Left hindlimb (tissue), 1 donor: ENCODE measurements at regions not wholly inside any gene's neighbourhood (a gene's known extent, or its start where the extent isn't known, plus 50 kb on each side); places are given as distances from the start of the nearest gene placed in this dataset.

Experiments used
- DNase-seq: peaks from one replicate; pipeline ENCODE4 v3.0.0-alpha.2; 2018

DNA sequence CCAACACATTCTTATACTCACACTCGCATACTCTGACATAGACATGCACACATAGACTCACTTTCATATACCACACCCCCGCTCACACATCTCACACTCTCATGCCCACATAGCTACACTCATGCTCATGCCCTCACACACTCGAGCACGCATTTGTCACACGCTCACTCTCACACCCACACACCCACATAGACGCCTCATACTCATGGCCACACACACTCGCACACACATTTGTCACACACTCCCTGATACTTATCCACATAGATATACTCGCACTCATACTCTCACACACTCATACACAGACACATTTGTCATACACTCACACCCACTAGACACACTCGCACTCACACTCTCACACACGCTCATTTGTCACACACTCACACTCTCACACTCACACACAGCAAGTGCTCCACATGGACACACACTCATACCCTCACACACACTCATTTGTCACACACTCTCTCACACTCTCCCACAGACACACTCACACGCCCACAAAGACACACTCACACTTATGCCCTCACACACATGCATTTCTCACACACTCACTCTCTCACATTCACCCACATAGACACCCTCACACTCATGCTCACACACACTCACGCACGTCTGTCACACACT, 50.9 kb downstream of the TNP1 start:
- DNase-seq, result no peak

DNA sequence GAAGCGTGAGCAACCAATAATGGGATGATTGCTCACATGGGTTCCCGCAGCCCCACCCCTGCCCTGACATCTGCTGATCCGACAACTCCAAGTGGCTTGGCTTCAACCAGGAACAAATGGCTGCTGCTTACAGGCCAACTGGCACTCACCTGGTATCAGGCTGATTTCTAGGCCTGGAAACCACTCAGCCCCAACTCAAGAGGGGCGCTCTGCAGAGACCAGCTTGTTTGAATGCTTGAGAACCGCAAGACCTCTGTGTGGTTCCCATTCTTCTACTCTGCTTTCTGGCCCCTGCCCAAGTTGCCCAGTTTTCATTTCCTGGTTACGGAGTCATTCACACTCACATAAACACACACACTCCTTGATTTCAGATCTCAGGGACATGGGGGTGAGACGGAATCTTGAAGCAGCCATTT, 52.0 kb downstream of the TNP1 start:
- DNase-seq, result peak; percentile 47

DNA sequence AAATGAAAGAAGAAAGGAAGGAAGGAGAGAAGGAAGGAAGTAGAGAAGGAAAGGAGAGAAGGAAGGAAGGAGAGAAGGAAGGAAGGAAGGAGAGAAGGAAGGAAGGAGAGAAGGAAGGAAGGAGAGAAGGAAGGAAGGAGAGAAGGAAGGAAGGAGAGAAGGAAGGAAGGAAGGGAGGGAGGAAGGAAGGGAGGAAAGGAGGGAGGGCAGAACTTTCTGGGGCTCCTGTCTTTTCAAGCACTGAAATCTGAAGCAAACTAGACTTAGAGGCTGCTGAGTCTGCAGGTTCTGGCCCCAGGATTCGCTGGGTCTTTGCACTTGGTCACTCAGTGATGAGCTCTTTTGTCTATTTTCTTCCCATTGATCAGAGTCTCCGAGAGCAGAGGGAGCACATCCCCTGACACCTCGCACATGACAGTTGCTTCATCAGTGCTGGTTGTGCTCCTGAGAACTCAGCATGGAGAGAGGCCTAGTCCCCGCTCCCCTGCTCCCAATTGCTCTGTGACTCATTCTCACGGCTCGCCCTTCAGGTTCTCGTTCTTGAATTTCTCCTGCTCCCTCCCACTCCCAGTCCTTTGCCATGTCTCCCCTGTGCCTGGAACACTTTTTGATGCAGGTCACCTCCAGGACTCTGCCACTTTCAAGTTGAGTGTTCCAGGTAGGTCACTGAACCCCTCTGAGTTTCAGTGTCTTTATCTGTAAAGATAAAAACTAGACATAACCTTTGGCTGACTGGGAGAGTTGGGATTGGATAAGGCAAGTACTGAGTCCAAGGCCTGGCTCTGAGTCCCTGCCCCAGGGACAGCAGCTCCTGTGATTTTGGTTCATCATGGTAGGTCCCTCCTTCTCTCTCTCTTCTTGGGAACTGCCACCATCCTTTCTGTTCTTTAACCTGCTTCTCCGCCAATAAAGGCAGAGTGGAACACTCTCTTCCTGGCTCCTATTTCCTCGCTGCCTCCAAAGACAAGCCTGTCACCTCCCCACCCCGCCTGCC, 55.2 kb downstream of the TNP1 start:
- no peak for DNase-seq

DNA sequence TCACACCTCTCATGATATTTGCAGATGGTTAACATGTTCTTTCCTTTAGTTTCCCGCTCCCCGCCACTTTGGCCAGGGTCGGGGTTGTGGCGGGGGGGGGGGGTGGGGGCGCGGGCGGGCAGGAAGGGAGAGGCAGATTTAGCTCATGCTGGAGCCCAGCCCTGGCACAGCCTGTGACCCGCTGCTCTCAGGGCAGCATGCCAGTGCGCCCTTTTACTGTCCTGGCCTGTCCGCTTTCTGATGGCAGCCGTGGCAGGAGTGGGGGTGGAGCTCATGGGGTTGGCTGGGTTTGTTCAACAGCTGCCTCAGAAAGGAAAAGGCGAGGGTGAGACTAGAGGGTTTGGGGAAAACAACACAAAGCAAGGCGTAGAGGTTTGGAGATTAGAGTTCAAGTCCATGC, 56.1 kb downstream of the TNP1 start:
- DNase-seq, result peak; percentile 57

DNA sequence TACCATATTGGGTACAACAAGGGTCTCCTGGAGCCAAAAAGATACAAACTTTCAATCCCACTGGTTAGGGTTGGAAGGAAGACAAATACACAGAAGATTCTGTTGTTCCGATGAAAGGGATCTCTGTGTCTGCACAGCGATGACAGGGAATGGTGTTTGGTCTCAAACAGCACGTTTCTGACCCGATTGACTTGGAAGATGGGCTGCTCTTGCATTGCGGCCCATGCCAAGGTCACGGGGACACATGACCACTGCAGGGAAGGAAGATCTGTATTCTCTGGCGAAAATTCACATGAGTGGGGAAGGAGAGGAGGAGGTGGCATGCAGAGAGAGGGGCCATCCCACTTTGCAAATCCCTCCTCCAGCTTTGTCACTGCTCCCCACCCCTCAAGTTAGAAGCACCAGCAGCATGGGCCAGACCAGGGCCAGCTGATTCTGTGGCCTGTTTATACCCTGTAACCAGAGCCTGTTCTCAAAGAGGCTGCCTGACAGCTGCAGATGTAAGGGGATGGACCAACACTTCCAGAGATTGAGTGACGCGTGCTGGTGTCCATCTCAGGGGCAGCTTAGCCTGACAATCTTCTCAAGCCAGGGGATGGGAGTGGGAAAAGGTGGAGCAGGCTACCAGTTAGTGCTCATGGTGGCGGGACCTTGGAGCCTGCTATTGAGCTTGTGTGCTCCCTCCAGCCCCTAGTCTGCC, 57.2 kb downstream of the TNP1 start:
- DNase-seq, result peak; percentile 52

DNA sequence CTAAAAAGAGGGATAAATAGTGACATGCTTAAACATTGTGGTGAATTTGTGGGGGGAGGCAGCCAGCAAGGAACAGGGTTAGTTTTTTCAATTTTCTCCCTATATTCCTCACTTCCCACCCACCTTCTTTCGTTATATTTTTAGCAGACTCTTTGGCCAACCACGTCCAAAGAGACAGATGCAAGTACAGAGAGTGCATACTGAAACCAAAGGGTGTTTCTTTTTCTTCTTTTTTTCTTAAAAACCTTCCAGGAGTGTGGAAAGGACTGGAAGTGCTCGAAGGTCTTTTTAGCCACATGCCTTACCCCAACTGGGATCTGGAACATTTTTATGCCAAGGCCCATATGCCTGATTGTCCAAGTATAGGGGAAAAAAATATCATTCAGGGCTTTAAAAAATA, 59.0 kb downstream of the TNP1 start:
- DNase-seq, result no peak

DNA sequence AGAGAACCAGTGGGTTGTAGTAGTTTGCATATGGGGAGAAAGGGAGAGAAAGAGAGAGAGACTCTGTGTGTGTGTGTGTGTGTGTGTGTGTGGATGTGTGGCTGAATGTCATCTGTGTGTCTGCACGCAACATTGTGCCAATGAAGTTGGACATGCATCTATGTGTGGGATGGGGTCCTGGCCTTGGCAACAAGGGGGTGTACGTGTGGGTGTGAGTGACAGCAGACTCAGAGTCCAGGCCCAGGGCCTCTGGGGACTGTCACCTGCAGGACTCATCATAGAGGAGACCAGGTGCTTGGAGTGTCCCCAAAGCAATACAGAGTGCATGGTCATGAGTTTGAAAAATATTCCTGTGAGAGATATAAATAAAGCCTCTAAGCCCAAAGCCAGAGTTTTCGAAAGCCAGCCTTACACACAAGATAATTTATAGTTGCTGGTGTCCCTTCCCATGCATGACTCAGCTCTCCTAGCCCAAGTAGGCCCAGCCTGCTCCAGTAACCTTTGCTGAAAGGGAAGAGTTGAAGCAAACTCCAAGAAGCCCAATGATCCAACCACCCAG, 59.9 kb downstream of the TNP1 start:
- DNase-seq, result peak; percentile 40

DNA sequence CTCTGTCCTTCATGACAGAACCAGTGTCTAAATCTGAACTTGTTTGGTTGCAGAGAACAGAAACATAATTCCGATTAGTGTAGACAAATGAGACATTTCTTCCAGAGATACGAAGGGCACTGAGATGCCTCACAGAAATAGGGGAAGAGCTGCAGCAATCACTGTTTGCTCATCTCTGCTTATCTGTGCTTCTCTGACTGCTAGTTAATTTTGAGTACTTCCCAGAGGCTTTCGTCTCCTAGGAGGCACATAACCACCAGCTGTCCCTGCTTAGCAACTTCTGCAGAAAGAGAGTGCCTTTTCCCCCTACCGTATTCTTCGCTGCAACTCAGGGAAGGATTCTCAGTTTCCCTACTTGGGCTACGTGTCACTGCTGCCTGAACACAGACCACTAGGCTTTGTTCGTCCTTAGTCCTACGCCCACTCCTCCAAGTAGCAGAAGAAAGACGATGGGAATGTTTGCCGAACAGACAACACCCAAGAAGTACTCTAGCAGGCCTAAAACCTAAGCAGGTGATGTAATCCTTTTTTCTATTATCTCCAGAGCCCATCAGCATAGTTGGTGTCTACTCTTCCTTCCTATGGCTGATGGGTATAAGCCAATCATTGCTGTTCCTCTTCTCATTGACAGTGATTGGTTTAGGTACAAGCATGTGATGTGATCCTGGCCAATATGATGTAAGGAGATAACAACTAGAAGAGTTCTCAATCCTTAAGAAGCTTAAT, 63.6 kb downstream of the TNP1 start:
- no peak for DNase-seq

DNA sequence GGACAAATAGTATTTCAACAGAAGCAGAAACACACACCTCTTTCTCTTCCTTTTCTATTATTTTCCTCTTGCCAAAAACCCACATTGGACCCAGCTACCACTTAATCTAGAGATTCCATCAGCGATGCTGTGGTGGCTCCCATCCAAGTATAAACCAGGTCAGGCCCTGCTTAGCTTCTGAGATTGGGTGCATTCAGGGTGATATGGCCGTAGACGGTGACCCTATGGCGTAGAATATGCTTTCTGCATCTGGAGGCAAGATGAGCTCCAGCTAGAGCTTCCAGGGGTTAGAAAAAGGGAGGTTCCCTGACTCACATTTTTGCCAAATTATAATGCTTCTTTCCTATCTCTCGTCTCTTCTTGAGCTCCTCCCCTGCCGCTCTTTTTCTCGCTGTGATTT, 66.5 kb downstream of the TNP1 start:
- no peak for DNase-seq

DNA sequence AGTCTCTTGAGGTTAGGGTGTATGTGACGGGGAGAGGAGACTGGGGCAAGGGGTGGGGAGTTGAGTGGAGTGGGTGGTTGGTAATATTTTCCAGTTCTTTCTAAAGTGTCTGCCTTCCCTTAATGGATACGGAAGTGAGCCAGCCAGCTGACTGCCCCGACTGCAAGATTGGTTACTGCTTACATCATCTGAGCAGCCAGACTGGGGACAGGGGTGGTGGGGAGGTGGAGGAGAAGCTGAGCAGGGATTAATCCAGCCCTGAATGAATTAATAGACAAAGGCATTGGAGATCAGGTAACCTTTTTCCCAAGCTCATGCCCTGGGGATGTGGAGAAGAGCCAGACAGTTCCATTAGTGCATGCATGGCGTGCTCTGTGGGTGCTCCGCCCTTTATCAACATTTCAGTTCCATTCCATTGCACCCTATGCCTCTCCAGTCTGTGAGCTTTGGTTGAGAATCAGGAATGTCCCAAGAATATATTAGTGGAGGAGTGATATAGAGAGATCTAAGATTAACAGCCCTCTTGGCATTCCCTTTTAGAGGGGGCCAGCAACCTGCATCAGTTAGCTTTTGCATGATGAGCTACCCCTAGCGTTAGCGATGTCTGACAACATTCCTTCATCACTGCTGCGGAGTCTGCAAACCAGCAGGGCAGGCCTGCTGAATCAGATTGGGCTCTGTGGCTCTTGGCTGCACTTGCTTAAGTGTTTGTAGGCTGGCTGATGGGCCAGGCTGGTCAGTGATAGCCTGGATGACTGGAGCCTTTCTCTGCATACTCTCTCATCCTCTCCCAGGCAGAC, 67.4 kb downstream of the TNP1 start:
- DNase-seq, result no peak

DNA sequence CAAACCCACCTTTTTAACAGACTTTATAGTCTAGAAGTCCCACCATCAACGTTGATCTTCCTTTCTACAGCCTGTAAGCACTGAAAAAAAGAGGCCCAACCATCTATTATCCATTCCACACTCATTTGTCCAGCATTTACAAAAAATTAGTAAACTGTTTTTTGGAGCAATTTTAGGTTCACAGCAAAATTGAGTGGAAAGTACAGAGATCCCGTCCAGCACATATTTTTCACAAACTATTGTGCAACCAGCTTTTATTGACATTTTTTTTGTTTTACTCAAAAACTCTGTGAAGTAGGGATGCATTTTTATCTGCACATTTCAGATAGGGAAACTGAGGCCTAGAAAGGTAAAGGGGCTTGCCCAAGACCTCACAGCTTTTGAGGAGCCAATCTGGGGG, 68.6 kb downstream of the TNP1 start:
- DNase-seq, result no peak

DNA sequence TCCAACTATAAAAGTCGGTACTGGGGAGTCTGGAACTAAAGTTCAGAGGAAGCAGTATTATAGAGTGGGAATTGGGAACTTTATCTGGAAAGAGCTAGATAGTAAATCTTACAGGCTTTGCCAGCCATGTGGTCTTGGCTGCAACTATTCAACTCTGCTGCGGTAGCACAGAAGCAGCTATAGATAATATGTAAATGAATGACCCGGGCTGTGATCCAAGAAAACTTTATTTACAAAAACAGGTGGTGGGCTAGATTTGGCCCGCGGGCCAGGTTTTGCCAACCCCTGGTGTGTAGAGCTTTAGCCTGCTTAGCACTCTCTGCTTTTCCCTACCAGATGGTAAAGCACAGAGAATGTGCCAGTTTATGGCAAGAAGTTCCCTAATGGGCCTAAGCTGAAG, 70.8 kb downstream of the TNP1 start:
- DNase-seq, result no peak

DNA sequence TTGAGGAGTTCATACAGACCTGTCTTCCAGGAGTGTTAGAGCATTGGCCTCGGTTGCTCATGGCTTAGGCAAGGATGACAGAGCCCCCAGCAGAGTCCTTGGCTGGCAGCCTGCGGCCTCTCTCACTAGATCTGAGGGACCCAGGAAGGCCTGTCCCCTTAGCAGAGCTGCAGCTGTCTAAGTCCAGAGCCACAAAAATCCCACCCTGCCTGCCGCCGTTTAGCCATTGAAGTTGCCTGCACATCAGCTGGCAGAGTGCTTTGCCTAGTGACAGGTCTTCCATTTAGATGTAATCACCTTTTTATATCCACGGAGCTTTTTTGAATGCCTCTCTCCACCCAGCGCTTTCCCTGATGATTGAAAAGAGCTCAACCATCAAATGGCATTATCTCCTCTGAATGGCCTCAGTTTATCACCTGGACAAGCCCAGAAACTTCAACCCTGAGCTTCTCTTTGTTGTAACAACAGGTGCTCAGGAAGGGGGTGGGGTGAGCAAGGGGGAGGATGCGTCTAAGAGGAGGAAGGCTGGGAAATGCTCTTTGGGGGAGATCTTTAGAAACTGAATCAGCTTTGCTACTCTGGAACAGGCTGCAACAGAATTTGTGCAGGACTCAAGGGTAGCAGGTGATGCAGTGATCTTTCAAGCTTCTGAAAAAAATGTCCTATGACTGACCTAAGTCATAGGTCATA, 71.9 kb downstream of the TNP1 start:
- DNase-seq, result no peak

DNA sequence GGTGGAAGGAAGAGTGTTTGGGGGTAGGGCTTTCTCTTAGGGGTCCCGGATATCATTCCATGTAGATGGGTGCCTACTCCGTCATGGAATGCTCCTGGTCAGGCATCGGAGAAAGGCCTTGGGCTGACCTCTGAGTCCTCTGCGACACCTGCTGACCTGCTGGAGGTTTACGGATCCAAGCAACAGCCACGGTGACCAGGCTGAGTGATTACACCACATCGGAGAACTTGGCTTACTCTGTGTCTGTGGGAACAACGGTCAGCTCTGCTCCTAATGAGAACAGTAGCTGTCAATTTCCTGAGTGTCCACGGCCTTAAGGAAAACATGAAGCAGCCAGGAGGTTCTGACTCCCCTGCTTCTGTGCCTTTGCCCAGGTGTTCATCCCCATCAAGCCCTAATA, 73.2 kb downstream of the TNP1 start:
- no peak for DNase-seq

DNA sequence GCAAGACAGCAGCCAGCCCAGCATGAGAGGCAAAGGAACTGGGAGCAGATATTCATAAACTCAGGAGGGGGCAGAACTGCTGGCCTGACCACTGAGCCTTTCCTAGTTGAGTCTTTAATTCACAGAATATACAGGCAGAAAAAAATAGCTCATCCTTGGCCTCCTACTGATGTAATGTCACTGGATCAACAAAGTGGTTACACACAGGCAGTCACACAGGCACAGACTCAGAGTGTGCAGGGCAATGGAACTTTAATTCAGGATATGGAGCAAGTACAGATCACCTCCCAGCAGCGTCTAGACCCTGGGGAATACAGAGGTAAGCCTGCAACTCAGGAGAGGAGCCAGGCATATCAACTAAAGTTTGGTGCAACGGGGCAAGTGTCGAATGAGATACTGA, 75.4 kb downstream of the TNP1 start:
- DNase-seq, result no peak

DNA sequence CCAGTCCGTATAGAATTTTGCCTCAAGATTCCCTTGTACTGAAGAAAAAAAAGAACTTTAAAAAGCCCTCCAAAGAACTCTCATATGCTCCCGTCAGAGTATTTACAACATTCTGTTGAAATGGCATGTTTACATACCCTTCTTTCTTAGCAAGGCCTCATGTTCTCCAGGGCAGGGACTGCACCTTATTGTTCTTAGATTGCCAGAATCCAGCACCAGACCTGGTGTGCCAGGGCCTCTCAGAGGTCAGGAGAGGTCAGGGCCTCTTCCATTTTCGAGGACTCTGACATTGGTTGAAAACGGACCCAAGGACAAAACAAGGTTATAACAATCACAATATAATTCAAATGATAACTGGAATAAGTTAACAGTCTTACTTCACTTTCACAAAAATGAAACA, 78.2 kb downstream of the TNP1 start:
- DNase-seq, result no peak

DNA sequence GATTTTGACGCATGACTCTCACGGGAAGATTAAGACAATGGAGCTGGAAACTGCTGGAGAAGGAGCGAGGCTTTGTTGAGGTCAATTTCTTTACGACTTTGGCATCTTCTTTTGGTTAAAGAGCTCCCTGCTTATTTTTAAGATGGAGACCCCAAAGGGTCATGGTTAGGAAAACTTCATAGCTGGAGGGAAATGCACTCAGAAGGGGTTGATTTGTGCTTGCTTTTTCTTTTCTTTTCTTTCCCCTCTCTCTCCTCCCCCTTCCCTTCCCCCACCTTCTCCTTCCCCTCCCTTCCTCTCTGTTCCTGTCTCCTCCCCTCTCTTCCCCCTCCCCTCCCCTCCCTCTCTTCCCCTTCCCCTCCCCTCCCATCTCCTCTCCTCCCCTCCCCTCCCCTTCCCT, 79.0 kb downstream of the TNP1 start:
- no peak for DNase-seq

DNA sequence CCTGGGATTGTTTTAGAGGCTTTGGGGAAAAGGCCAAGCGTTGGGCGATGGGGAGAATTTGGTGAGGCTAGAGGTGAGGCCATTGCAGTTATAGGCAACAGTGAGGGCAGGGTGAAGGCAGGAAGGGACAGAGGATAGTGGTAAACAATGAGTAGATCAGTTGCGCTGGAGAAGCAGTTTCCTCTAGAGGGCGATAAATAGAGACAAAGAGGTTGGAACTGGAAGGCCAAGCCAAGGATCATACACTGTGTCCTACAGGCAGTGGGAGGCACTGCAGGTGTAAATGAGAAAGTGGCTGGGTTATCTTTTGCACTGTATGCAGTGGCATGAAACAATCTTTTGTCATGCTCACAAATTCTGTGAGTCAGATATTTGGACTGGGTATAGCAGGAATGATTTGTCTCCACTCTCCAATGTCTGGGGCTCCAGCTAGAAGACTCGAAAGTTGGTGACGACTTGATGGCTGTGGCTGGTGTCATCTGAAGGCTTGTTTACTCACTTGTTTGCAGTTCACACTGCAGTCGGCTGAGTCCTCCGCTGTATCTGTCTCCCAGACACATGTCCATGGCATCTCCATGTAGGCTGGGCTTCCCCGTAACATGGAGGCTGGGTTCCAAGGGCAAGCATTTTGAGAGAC, 82.1 kb downstream of the TNP1 start:
- DNase-seq, result no peak

DNA sequence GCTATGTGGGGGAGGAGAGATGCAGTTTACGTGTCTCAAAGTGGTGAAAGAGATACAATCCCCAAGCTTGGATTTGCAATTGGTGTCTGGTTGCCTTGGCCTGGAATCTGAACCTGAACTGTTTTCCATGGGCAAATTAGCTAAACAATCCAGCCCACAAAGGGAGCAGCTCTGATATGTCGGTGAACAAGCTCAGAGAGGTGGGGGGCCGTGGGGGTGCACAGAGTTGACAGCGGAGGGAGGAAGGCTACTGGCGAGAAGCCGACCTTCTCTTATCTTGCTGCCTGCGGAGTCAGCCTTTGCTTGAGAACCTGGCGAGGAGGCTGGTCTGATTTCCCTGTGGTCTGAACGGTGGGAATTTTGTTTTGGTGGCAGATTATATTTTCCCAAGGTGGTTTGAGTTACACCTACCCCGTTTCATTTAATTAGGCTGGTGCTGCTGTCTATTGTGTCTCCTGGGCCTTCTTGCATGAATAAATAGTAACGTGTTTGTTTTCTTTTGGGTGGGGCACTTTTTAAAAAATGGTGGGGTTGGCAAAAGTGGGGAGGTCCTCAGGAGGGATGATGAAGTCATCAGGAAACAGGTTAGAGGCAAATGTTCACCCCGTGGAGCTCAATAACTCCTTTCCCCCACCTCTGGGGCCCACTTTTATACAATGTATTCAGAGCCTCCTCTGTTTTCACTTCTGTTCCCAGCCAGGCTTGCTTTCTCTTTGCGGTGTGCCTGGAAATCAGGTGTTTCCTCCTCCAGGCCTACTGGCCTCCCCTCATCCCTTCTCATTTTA, 80.9 kb upstream of the IGFBP5 start:
- no peak for DNase-seq

DNA sequence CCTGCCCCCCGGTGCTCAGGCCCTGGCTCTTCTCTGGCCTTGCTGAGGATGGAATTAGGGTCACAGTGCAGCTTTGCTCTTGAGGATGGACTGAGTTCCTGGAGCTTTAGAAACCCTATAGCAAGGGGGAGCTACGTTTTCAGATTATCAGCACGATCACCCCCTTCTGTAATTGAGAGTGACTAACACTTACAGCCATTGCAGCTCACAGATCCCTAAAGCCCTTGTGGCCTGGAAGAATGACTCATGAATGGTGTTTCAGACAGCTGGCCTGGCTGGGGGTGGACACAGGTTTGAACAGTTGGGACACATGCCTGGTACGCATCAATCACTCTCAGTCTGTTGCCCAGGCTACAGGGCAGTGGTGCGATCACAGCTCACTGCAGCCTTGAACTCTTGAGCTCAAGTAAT, 79.7 kb upstream of the IGFBP5 start:
- peak; percentile 52 for DNase-seq
